ELR (cell line): ENCODE measurements at regions not wholly inside any gene's neighbourhood (a gene's known extent, or its start where the extent isn't known, plus 50 kb on each side); places are given as distances from the start of the nearest gene placed in this dataset.

Experiments used
- DNase-seq: peaks from one replicate; pipeline ENCODE4 v3.0.0-alpha.2; 2015; ENCODE audit warnings: low read depth

DNA sequence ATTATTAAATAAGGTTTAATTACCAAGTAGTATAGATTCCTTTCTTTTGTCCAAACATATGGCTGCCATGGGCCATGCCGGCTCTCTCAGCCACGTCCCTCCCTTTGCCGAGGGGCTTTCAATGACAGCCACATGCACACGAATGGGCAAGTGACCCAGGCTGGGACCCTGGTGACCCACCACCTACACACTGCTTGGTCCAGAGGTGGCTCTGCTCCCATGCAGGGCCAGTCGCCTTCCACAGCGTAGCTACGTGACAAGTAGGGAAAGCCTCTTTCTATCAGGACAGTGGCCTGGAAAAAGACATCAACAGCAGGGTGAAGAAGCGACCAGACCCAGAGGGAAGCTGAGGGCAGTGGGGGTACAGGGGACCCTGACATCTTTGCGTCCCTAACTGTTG, 152.8 kb upstream of the CST7 start:
- DNase-seq = no peak

DNA sequence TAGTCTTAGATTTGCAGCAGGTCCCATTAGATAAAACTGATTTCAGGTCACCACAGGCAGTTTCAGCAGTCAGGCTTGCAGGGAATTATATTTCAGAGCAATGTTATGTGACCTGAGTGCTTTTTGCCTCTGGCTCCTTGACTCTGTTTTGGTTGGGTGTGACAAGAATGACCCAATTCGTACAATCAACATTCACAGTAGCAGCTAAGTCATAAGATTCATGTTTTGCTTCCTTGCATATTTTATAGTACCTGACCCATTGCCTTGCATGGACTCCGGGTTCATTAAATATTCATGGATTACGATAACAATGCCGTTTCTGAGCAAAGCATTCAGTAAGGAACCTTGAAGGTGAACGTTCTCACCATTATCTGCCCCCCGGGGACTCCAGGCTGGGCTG, 152.0 kb upstream of the CST7 start:
- DNase-seq = no peak

DNA sequence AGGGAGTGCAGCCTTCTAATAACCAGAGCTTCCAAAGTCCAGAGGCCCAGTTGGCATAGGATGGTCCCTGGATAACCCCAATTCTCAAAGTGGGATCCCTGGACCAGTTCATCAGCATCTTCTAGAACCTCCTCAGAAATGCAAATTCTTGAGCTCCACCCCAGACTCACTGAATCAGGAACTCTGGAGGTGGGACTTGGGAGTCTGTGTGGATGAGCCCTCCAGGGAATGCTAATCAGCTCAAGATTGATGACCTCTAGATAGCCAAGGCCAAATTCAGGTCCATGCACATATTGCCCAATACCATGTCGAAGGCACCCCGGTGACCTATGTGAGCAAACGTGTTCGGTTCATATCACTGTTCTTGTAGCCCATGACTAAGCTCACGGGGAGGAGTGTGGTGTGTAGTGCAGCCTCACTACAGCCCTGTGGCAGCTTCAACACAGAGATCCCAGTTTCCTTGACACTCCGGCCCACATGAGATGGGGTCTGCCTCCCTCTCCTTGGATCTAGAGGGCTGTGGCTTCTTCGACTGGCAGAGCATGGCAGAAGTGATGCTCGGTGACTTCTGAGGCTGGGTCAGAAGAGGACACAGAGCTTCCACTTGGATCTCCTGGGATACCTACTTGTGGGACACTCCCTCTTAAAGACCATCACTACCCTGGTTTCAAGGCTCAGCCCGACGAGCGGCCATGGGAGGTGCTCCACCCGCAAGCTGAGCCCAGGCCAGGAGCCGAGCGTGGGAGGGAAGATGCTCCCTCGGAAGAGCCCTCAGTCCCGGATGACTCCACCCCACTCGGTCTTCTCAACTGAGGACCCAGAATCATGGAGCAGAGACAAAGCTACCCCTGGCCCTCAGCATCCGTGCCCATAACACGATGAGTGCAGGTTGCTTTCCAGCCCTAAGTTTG, 151.1 kb upstream of the CST7 start:
- DNase-seq = no peak

DNA sequence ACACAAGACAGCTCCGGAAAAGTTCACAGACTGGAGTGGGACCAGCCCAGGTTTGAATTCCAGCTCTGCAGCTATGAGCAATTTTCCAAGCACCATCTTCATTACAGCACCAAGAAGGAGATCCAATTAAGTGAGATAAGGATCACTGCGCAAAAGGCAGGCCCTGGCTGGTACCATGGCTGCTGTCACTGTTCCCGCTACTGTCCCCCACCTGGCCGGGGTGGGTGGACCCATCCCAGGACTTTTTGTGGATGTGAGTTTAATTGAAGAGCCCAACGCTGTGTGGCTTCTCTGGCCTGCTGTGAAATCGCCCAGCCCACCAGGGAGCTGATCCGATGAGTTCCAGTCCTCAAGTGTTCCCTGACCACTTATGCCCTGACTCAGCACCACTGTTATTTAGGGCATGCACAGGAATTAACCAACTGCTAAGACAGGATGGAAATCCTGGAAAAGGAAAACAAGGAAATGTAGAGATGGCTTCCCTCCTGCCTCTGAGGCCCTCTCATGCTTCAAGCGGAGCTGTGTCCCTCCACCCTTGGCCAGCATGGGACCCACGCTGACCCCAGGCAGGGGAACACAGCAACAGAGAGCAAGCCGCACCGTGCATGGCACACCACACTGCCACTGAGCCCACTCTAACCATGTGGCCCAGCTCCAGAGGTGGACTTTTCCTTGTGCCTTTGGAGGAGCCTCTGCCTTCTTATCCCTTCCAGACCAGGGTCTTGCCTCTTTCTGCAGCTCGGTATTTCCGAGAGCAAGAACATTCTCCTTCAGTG, 150.0 kb upstream of the CST7 start:
- DNase-seq = peak; percentile 9

DNA sequence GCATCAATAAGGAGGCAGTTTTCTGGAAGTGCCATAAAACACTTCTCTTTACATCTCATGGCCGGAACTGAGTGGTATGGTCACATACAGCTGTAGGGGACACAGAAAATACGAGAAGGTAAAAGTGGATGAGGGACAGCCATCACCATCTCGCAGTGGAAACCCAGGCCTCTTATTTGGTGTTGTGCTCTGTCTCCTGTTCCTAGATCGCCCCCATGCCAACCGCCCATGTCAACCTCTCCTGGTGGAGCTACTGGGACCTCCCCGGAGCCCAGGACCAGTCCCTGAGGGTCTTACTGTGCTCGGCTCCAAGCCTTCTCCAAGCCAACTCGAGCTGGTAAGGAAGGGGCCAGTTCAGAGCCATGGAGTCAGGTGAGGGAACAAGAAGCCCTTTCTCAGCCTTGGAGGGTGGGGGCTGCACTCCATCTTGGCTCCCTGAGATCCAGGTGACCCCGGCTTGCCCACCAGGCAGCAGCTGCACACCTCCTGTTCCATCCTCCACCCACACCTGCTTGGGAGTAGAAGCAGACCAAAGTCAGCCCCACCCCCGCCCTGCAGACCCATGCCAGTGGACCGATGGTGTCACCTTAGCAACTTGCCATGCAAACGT, 149.0 kb upstream of the CST7 start:
- DNase-seq = no peak

DNA sequence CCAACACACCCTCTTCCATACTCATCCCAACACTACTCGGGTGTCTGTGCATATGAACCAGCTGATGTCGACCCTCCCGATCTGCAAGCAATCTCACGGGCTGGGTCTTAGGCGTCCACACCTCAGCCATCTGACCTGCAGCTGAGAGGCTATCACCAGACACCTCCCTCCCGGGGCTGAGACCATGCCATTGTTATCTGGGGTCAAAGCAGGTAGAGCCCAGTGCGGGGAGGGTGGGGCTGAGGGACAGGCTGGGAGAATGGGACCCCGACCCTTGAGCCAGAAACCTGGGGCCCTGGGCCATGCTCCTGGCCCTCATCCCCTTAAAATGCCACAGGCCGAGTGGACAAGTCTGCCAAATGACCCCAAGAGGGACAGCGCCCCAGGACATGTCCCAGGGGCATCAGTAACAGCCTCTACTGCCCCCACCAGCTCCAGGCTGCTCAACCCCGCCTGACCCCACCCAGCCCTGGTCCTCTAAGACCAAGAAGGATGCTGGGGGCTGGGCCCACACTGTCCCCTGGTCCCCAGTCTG, 146.7 kb upstream of the CST7 start:
- no peak for DNase-seq

DNA sequence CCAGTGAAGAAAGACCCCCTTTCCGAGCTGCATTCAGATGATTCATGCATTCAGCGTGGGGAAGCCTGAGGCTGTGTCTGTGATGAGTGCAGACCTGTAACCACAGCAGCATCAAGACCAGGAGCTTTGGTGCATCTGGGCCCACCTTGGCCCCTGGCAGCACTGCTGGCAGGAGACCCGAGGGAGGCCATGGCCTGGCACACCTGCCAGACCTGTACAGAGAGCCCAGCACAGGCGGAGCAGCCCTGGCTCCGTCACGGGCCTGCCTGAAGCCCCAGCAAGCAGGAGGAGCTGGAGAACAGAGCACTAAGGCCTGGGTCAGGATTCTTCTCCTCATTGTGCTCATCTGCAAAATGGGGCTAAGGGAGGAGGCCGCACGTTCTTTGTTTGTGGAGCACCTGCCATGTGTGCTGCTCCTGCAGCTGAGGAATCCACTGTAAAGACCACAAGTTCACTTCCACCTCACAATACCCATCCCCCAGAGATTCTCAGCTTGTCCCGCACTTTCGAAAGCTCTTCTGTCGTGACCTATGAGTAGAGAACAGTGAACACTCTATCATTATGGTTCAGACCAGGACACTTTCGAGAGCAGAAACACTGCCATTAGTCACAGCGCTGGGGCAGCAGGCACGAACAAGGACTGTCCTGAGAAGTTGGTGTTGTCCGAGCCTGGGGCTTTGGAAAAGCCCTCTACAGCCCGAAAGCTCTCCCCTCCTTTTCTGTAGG, 144.4 kb upstream of the CST7 start:
- DNase-seq = no peak

DNA sequence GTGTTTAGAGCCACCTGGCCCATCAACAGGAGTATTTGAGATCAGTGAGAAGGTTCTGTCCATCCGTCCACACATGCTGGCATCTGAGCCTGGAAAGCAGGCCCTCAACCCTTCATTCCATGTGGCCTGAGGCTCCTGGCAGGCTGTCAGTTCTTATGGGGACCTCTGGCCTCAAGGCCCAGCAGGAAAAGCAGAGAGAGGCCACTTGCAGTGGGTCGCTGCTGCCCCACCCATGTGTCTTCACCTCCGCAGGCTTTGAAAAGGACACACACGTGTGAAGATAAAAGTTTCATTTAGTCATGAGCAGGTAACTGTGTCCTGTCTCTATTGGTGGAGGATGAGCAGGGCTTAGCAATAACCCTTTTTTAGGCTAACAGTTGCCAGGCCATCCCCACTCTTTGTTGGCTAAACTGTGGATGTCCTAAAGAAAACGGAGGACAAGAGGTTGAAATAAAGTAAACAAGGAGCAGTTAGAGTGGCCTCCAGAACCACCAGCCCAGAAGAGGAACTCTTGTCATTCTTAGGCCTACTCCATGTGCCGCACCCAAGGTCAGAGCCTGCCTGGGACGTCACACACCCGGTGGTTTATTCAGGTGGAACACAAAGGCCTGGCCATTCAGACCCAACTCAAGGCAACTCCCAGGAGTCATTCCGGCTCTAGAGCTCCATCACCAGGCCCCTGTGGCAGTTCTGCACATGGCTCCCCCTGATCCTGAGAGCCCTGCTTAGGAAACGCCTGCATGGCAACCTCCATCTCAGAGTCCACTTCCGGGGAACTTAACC, 143.4 kb upstream of the CST7 start:
- no peak for DNase-seq

DNA sequence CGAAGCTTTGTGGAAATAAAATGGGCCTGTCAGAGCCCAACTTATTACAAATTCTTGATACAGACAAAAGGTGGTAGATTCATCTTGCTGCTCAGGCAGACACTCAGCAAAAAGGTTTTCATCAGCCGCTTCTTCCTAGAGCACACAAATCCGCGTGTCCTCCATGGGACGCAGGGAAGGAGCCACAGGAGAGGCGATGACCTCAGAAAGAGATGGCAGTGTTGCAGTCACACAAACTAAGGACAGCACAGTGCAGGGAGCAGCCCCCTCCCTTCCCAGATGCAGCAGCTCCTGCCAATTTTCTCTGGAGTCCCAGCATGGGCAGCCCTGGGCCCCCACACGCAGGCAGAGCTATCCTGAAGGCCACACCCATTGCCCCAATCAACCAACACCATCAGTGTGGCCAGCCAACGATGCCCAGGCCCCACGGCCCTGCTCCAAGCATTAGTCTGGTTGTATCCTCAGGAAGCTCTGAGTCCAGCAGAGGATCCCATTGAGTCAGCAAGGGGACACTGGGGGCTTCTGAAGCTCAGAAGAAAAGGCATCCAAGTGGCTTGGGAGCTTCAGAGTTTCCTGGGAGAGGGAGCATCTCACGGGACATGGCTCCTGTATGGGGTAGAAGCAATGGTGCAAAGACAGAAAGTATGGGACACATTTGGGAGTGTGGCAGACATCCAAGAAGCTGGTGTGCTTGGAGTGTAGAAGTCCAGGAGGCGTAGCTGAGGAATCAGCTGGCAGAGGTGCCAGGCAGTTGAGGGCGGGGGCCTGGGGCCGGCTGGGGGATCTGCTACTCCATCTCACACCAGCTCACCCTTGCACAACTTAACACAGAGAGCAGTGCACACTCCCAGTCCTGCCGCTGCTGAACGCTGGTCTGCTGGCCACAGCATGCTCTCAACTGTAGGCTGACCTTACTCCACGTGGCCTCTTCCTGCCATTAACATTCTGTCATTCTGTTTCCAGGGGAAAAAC, 142.1 kb upstream of the CST7 start:
- DNase-seq = no peak

DNA sequence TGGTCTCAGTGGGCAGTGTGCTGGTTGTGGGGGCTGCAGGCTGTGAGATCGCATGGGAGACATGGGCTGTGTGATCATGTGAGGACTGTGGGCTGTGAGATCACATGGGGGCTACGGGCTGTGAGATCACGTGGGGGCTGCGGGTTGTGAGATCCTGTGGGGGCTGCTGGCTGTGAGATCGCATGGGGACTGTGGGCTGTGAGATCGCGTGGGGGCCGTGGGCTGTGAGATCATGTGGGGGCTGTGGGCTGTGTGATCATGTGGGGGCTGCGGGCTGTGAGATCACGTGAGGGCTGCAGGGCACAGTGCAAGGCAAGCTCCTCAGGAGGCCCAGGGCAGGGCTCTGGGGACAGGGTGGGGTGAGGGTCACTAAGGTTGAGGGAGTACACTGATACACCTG, 140.5 kb upstream of the CST7 start:
- DNase-seq = no peak

DNA sequence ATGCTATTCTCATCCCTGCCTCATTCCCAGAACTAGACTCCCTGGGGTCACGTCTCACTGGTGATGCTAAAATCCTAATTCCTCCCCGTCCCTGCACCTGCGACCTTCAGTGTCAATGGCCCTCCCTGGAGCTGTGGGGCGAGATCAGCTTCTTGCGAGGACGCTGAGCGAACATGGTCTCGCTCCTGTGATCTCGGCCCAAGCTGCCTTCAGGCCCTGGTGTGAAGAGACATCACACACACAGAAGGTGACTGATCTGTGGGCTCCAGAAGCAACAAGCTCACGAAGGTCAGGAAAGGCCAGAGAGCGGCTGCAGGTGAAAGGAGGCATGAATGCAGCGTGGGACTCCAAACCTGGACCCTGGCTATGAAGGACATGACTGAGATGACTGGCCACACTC, 139.5 kb upstream of the CST7 start:
- DNase-seq = no peak

DNA sequence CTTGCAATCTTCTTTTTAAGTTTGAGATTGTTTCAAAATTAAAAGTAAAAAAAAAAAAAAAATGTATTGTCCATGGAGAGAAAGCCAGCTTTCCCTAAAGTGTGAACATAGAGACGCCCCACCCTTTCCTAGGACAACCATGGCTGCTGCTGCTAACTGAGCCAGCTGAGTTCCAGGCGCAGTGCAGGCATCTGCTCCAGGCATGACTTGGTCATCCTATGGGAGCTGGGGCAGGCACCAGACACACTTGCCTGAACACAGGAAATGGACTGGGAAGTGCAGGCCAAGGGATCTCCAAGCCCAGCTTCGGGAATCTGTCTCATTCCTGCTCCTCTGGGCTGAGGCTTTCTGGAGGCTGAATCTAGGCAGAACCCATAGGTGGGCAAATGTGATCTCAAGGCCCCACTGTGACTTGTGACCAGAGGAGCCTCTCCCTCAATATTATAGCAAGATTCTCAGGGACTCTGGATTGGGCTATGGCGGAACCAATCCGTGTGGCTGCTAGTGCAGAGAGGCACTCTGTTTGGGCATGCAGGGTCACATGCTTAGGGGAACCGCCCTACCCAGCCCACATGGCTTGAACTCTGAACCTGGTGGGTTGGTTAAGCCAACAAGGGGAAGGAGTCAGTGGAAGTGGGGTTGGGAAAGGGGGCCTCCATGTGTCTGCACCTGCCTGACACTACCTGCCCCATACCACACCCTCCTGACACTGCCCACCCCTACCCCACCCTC, 138.2 kb upstream of the CST7 start:
- peak; percentile 8 for DNase-seq

DNA sequence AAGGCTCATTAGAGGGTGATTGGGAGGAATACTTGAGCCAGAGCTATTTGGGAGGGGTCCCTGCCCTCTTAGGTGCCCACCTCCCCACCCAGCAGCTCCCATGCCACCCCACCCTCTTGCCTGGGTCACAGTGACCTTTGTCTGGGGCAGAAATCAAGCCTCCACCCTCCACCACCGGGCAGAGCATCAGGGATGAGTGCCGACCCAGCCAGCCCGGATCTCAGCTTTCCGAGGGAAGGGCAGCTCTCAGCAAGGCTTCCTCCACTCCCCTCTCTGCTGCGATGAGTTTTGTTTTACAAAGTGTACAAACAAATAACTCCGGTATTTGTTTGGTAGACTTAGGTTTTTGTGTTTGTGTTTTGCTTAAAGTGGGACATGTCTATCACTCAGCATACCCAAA, 136.7 kb upstream of the CST7 start:
- no peak for DNase-seq

DNA sequence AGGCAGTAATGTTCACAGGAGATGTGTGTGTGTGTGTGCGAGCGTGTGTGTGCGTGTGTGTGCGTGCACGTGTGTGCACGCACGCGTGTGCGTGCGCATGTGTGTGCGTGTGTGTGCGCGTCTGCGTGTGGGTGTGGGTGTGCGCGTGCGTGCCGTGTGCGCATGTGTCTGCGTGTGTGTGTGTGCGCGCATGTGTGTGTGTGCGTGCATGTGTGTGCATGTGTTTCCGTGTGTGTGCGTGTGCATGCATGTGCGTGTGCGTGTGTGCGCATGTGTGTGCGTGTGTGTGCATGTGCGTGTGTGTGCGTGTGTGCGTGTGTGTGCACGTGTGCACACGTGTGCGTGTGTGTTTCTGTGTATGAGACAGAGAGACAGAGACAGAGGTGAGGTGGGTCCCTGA, 136.0 kb upstream of the CST7 start:
- DNase-seq = no peak

DNA sequence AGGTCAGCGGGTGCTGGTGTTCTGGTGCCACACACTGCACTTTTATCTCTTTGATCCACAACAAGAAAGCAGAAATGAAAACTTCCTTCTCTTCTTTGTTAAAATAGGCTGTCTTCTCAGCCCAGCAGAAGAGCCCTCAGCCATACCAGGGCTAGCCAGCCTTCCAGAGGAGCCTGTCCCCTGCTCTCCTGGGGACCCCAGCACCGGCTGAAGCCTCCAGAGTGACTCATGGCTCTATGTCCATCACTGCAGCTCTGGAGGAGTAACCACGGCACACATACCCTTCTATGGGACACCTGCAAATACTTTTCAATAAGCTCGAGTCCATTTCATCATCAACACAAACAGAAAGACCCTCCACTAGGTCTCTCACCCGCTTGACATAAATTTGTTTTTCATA, 135.6 kb upstream of the CST7 start:
- no peak for DNase-seq

DNA sequence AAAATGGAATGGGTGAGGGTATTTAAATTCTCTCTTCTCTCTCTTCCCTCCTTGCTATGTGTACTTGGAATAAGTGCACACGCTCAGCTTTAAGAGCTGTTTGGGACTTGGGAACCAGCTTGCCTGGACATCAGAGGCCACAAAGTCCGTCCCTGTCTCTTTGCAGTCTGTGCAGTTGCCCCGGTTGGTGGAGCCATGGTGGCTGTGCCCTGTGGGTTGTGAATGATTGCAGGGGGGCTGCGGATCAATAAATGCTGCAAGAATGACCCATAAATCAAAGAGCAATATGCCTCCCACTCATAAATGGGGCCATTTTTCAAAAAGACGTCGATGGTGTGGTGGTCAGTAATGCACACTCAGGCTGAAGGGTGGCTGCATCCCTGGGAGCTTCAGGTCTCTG, 135.1 kb upstream of the CST7 start:
- no peak for DNase-seq

DNA sequence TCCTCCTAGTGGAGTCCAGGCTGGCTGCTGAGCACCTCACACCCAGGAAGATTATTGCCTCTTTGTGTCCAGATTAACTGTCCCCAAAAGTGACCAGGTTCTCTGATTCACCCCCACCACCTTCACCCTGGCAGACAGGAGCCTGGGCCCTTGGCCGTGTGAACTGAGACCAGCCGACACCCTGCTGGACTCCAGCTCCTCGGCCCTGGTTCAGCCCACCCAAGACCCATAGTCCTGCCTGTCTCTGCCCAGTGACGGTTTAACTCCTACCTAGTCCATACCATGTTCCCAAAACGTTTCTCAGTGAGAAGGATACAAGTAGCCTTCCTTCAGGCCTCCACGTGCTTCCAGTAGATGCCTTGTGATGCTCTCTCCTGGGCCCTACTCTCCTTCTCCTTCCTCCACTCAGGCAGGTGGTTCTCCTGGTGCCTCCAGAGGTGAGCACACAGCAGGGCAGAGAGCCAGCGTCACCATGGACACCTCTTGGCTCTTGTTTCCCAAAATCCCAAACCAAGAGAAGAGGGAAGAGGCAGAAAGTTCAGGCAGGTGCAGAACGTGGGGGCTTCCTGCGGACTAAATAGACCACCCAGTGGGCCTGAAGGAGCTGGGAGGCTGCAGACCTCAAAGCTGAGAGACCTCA, 134.4 kb upstream of the CST7 start:
- no peak for DNase-seq

DNA sequence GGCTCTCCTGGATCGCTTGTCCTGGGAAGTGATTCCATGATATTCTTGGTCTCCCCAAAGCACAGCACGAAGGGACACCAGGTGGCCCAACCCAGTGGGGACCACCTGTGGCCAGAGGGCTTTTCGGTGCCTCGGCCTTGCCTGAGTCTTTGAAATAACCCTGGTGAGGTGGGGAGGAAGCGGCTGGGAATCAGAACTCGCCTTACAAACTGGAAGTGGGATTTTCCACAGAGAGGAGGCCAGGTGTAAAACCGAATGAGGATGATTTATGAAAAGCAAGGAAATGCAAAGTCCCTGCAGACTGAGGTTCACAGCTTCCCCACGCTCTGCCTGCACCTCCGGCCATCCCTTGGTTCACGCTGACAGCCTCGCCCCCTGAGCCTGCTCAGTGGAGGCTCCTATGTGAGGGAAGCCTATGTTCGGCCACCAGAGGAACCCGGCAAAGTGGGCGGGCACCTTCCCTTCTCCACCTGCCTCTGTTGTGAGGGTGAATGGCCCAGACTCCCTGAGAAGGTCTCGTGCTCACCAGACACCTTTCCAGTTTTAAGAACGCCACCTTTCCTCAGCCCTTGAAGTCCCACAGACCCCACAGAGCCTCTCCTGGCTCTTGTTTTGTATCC, 133.8 kb upstream of the CST7 start:
- DNase-seq = no peak
